Progenitor cell of endocrine pancreas (in vitro differentiated cells): ENCODE measurements at regions not wholly inside any gene's neighbourhood (a gene's known extent, or its start where the extent isn't known, plus 50 kb on each side); places are given as distances from the start of the nearest gene placed in this dataset.

Source experiments
- DNase-seq: peaks from one replicate; pipeline ENCODE4 v3.0.0; 2021; ENCODE audit warnings: low spot score; ENCODE audit not compliant: unreplicated experiment
- H3K27ac Mint-ChIP-seq: 2 replicates; pipeline ENCODE4 v1.8.0; 2021; ENCODE audit warnings: mild to moderate bottlenecking, moderate library complexity, mixed read lengths
- H3K27me3 Mint-ChIP-seq: 2 replicates; pipeline ENCODE4 v1.8.0; 2021; ENCODE audit warnings: mixed read lengths
- H3K36me3 Mint-ChIP-seq: 2 replicates; pipeline ENCODE4 v1.8.0; 2022; ENCODE audit warnings: mixed read lengths; ENCODE audit not compliant: insufficient read depth
- H3K4me1 Mint-ChIP-seq: 2 replicates; pipeline ENCODE4 v1.8.0; 2021; ENCODE audit warnings: low read depth, mixed read lengths
- H3K4me3 Mint-ChIP-seq: 2 replicates; pipeline ENCODE4 v1.8.0; 2021; ENCODE audit warnings: low read depth, mild to moderate bottlenecking, moderate library complexity, mixed read lengths
- H3K9me3 Mint-ChIP-seq: 2 replicates; pipeline ENCODE4 v1.8.0; 2021; ENCODE audit warnings: low read depth, mixed read lengths
- CTCF ChIP-seq: fragments of 200-600 bp; sonication (generic); IDR thresholded peaks from one replicate; pipeline ENCODE4 v1.5.0; 2021; ENCODE audit warnings: antibody characterized with exemption, mild to moderate bottlenecking; ENCODE audit not compliant: unreplicated experiment

- no peak for DNase-seq
- TF ChIP-seq CTCF = no peak
- Mint-ChIP-seq H3K27me3 (no peaks in the 10 kb centered on the region), H3K4me1 (peaks cover 3% of the 10 kb centered on the region), H3K27ac (no peak overlapping the region), H3K36me3 (no peaks in the 10 kb centered on the region), H3K4me3 (no peak overlapping the region), H3K9me3 (peaks cover 13% of the 10 kb centered on the region)
Observed at GRCh38 chr6:78462728-78463127, 404.6 kb upstream of the IRAK1BP1 start.

GRCh38 chr6:78465059-78465634 lies 402.2 kb upstream of the IRAK1BP1 start:
- Mint-ChIP-seq H3K9me3 (peaks cover 24% of the 10 kb centered on the region), H3K27ac (no peak overlapping the region), H3K4me1 (peaks cover 3% of the 10 kb centered on the region), H3K4me3 (no peak overlapping the region), H3K36me3 (no peaks in the 10 kb centered on the region), H3K27me3 (no peaks in the 10 kb centered on the region)
- DNase-seq = no peak
- no peak for TF ChIP-seq CTCF

GRCh38 chr6:78476561-78476960 lies 390.8 kb upstream of the IRAK1BP1 start:
- peaks cover 3% of the 10 kb centered on the region for H3K9me3 Mint-ChIP-seq
- no peaks in the 10 kb centered on the region for H3K27me3 Mint-ChIP-seq
- no peaks in the 10 kb centered on the region for H3K4me1 Mint-ChIP-seq
- H3K4me3 Mint-ChIP-seq = no peak overlapping the region
- no peak for TF ChIP-seq CTCF
- no peak for DNase-seq
- H3K27ac Mint-ChIP-seq = no peak overlapping the region
- H3K36me3 Mint-ChIP-seq = no peaks in the 10 kb centered on the region

GRCh38 chr6:78482801-78483552 lies 384.4 kb upstream of the IRAK1BP1 start:
- H3K27me3 Mint-ChIP-seq = no peaks in the 10 kb centered on the region
- H3K4me1 Mint-ChIP-seq = no peaks in the 10 kb centered on the region
- H3K36me3 Mint-ChIP-seq = no peaks in the 10 kb centered on the region
- no peak for DNase-seq
- no peak overlapping the region for H3K27ac Mint-ChIP-seq
- no peak overlapping the region for H3K4me3 Mint-ChIP-seq
- H3K9me3 Mint-ChIP-seq = no peaks in the 10 kb centered on the region
- no peak for TF ChIP-seq CTCF

- Mint-ChIP-seq H3K4me1 (no peaks in the 10 kb centered on the region), H3K27me3 (no peaks in the 10 kb centered on the region), H3K27ac (no peak overlapping the region), H3K36me3 (no peaks in the 10 kb centered on the region), H3K9me3 (no peaks in the 10 kb centered on the region), H3K4me3 (no peak overlapping the region)
- no peak for DNase-seq
- TF ChIP-seq CTCF = no peak
Observed at GRCh38 chr6:78483553-78484197, 383.7 kb upstream of the IRAK1BP1 start.
